ENCODE measurements at regions not wholly inside any gene's neighbourhood (a gene's known extent, or its start where the extent isn't known, plus 50 kb on each side); places are given as distances from the start of the nearest gene placed in this dataset.

- TF ChIP-seq, protein P1, sequence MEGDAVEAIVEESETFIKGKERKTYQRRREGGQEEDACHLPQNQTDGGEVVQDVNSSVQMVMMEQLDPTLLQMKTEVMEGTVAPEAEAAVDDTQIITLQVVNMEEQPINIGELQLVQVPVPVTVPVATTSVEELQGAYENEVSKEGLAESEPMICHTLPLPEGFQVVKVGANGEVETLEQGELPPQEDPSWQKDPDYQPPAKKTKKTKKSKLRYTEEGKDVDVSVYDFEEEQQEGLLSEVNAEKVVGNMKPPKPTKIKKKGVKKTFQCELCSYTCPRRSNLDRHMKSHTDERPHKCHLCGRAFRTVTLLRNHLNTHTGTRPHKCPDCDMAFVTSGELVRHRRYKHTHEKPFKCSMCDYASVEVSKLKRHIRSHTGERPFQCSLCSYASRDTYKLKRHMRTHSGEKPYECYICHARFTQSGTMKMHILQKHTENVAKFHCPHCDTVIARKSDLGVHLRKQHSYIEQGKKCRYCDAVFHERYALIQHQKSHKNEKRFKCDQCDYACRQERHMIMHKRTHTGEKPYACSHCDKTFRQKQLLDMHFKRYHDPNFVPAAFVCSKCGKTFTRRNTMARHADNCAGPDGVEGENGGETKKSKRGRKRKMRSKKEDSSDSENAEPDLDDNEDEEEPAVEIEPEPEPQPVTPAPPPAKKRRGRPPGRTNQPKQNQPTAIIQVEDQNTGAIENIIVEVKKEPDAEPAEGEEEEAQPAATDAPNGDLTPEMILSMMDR (IDR thresholded peaks at IDR 0.05; ENCODE audit: low read depth, low read length, poor library complexity, severe bottlenecking): no peak
- no peak for TF ChIP-seq EZH2phosphoT487 (IDR thresholded peaks at IDR 0.05; ENCODE audit: borderline replicate concordance, low read length)
Observed at GRCh38 chr7:16079723-16080122, 341.6 kb downstream of the CRPPA start.

Measured in DOHH2 (cell line).